Skin epidermis (tissue), 12 donors: ENCODE measurements at regions not wholly inside any gene's neighbourhood (a gene's known extent, or its start where the extent isn't known, plus 50 kb on each side); places are given as distances from the start of the nearest gene placed in this dataset.
"Not testable (repeated sequence)": the region's sequence is repeated elsewhere in the genome, so short reads cannot be mapped to it uniquely, and the experiment has no call there.

ENCODE experiments used
- H3K27ac ChIP-seq, 21 experiments: fragments of 200-600 bp; sonication (generic) in 11 of 21; one replicate each; pipeline ENCODE4 v1.5.0; 2020; ENCODE audit warnings: mild to moderate bottlenecking in 3 of 21, inconsistent platforms in 2 of 21, moderate library complexity in 2 of 21
- H3K4me3 ChIP-seq, 7 experiments: fragments of 200-600 bp; sonication (generic) in 2 of 7; one replicate each; pipeline ENCODE4 v1.5.0; 2020; ENCODE audit warnings: inconsistent platforms in 2 of 7, mild to moderate bottlenecking in 2 of 7, moderate library complexity in 1 of 7

- H3K27ac ChIP-seq, result no peak overlapping the region
- no peak overlapping the region for H3K4me3 ChIP-seq
These were observed 247.4 kb downstream of the GALC start for GRCh38 chr14:87745507-87746118.

GRCh38 chr14:87734577-87735360 lies 258.2 kb downstream of the GALC start:
- not testable (repeated sequence) for H3K27ac ChIP-seq, H3K4me3 ChIP-seq

GRCh38 chr14:87733115-87733514 lies 259.9 kb downstream of the GALC start:
- not testable (repeated sequence) for H3K4me3 ChIP-seq, H3K27ac ChIP-seq

- H3K27ac ChIP-seq, result no peak overlapping the region
These were observed 260.4 kb downstream of the GALC start for GRCh38 chr14:87732562-87732961.

GRCh38 chr14:87725318-87725717 lies 267.7 kb downstream of the GALC start:
- Histone ChIP-seq H3K4me3 (no peak overlapping the region), H3K27ac (no peak overlapping the region)

More at GRCh38 chr14:87732562-87732961, 260.4 kb downstream of the GALC start:
- H3K4me3 ChIP-seq, result no peak overlapping the region

- Histone ChIP-seq H3K4me3 (no peak overlapping the region), H3K27ac (no peak overlapping the region)
These were observed 280.4 kb downstream of the GALC start for GRCh38 chr14:87712396-87713090.

GRCh38 chr14:87705439-87705896 lies 287.5 kb downstream of the GALC start:
- Histone ChIP-seq H3K4me3 (no peak overlapping the region), H3K27ac (no peak overlapping the region)

GRCh38 chr14:87698481-87698880 lies 294.5 kb downstream of the GALC start:
- no peak overlapping the region for H3K27ac ChIP-seq
- H3K4me3 ChIP-seq, result no peak overlapping the region

- Histone ChIP-seq H3K27ac (no peak overlapping the region), H3K4me3 (no peak overlapping the region)
These were observed 296.5 kb downstream of the GALC start for GRCh38 chr14:87696485-87696884.

- Histone ChIP-seq H3K27ac (no peak overlapping the region), H3K4me3 (no peak overlapping the region)
These were observed 301.7 kb downstream of the GALC start for GRCh38 chr14:87691042-87691881.

GRCh38 chr14:87690076-87690613 lies 302.8 kb downstream of the GALC start:
- Histone ChIP-seq H3K27ac (no peak overlapping the region), H3K4me3 (no peak overlapping the region)

- Histone ChIP-seq H3K4me3 (no peak overlapping the region), H3K27ac (no peak overlapping the region)
These were observed 304.5 kb downstream of the GALC start for GRCh38 chr14:87688524-87688923.

GRCh38 chr14:87687420-87687819 lies 305.6 kb downstream of the GALC start:
- no peak overlapping the region for H3K27ac ChIP-seq
- no peak overlapping the region for H3K4me3 ChIP-seq

GRCh38 chr14:87686746-87687145 lies 306.2 kb downstream of the GALC start:
- Histone ChIP-seq H3K27ac (no peak overlapping the region), H3K4me3 (no peak overlapping the region)

GRCh38 chr14:87679866-87680265 lies 313.1 kb downstream of the GALC start:
- no peak overlapping the region for H3K4me3 ChIP-seq
- H3K27ac ChIP-seq, result no peak overlapping the region

GRCh38 chr14:87678624-87679023 lies 314.4 kb downstream of the GALC start:
- Histone ChIP-seq H3K27ac (no peak overlapping the region), H3K4me3 (no peak overlapping the region)

GRCh38 chr14:87676814-87677437 lies 316.1 kb downstream of the GALC start:
- Histone ChIP-seq H3K27ac (no peak overlapping the region), H3K4me3 (no peak overlapping the region)

GRCh38 chr14:87667659-87668058 lies 325.3 kb downstream of the GALC start:
- no peak overlapping the region for H3K27ac ChIP-seq
- no peak overlapping the region for H3K4me3 ChIP-seq

GRCh38 chr14:87656315-87656714 lies 336.7 kb downstream of the GALC start:
- no peak overlapping the region for H3K27ac ChIP-seq

More at GRCh38 chr14:87656315-87656714, 336.7 kb downstream of the GALC start:
- H3K4me3 ChIP-seq, result no peak overlapping the region
